GM21825 (cell line): ENCODE measurements at regions not wholly inside any gene's neighbourhood (a gene's known extent, or its start where the extent isn't known, plus 50 kb on each side); places are given as distances from the start of the nearest gene placed in this dataset.

Experiments
- ATAC-seq: cut with Tn5 transposase; IDR thresholded peaks from one replicate; pipeline ENCODE4 v1.9.1; 2021; ENCODE audit warnings: mild to moderate bottlenecking, moderate library complexity; ENCODE audit not compliant: unreplicated experiment

GRCh38 chr17:72439893-72440502, 319.2 kb downstream of the SOX9 start:
- no peak for ATAC-seq

GRCh38 chr17:72440961-72441360, 320.1 kb downstream of the SOX9 start:
- ATAC-seq, result no peak

GRCh38 chr17:72441909-72442308, 321.1 kb downstream of the SOX9 start:
- ATAC-seq, result no peak

- ATAC-seq, result no peak
Measured at GRCh38 chr17:72444517-72445054, 323.8 kb downstream of the SOX9 start.

- no peak for ATAC-seq
Measured at GRCh38 chr17:72445055-72445991, 324.5 kb downstream of the SOX9 start.

- ATAC-seq, result no peak
Measured at GRCh38 chr17:72446118-72446517, 325.3 kb downstream of the SOX9 start.

GRCh38 chr17:72446525-72447250, 325.9 kb downstream of the SOX9 start:
- no peak for ATAC-seq

GRCh38 chr17:72447251-72447640, 326.4 kb downstream of the SOX9 start:
- no peak for ATAC-seq

GRCh38 chr17:72448019-72448418, 327.2 kb downstream of the SOX9 start:
- ATAC-seq, result no peak

GRCh38 chr17:72452286-72453173, 331.7 kb downstream of the SOX9 start:
- no peak for ATAC-seq

GRCh38 chr17:72454342-72454741, 333.5 kb downstream of the SOX9 start:
- ATAC-seq, result no peak

- no peak for ATAC-seq
Measured at GRCh38 chr17:72455562-72455961, 334.7 kb downstream of the SOX9 start.

- no peak for ATAC-seq
Measured at GRCh38 chr17:72456075-72456474, 335.3 kb downstream of the SOX9 start.

GRCh38 chr17:72457712-72458111, 336.9 kb downstream of the SOX9 start:
- no peak for ATAC-seq

GRCh38 chr17:72458301-72458700, 337.5 kb downstream of the SOX9 start:
- no peak for ATAC-seq

GRCh38 chr17:72460711-72461110, 339.9 kb downstream of the SOX9 start:
- no peak for ATAC-seq

GRCh38 chr17:72461757-72462156, 340.9 kb downstream of the SOX9 start:
- ATAC-seq, result no peak

- ATAC-seq, result no peak
Measured at GRCh38 chr17:72462407-72462806, 341.6 kb downstream of the SOX9 start.

- no peak for ATAC-seq
Measured at GRCh38 chr17:72462814-72463213, 342.0 kb downstream of the SOX9 start.
